Mucosa of descending colon (tissue), 3 donors: ENCODE measurements at regions not wholly inside any gene's neighbourhood (a gene's known extent, or its start where the extent isn't known, plus 50 kb on each side); places are given as distances from the start of the nearest gene placed in this dataset.

Source experiments
- ATAC-seq: fragments of 200-7000 bp; cut with Tn5 transposase; one replicate; pipeline ENCODE4 v1.9.1; 2020; ENCODE audit warnings: mild to moderate bottlenecking, moderate library complexity
- DNase-seq, 3 donors: peaks; one replicate each; pipeline ENCODE4 v3.0.0-alpha.2; 2020
- H3K36me3 ChIP-seq: fragments of 200-600 bp; one replicate; pipeline ENCODE4 v1.8.0; 2021; ENCODE audit warnings: low read depth, mild to moderate bottlenecking
- H3K4me1 ChIP-seq: fragments of 200-600 bp; one replicate; pipeline ENCODE4 v1.8.0; 2021; ENCODE audit warnings: low read depth, mild to moderate bottlenecking
- H3K4me3 ChIP-seq: fragments of 200-600 bp; one replicate; pipeline ENCODE4 v1.8.0; 2021; ENCODE audit warnings: mild to moderate bottlenecking
- H3K9me3 ChIP-seq: fragments of 200-600 bp; one replicate; pipeline ENCODE4 v1.8.0; 2021; ENCODE audit warnings: mild to moderate bottlenecking
- intact Hi-C, 2 donors: fragments of 100-400 bp; cut with DNase I in 1 of 2; cut with micrococcal nuclease in 1 of 2; formaldehyde crosslinking; loops; one replicate each; pipeline versions ENCODE4 v1.11.0 to v1.11.1; 2022; cut with DNase I, micrococcal nuclease
- TF ChIP-seq, protein P1 (sequence below): fragments of 200-600 bp; IDR thresholded peaks from one replicate; pipeline ENCODE4 v1.8.0; 2022; ENCODE audit warnings: antibody characterized with exemption, mild to moderate bottlenecking
- donor health status: DM: no; HTN: no; CAD: no; lungs with moderate emphysema.
- donor health status: DM: no; HTN: no; CAD: no.
- donor health status: DM: no; HTN: yes; CAD: no.

- TF ChIP-seq, protein P1, sequence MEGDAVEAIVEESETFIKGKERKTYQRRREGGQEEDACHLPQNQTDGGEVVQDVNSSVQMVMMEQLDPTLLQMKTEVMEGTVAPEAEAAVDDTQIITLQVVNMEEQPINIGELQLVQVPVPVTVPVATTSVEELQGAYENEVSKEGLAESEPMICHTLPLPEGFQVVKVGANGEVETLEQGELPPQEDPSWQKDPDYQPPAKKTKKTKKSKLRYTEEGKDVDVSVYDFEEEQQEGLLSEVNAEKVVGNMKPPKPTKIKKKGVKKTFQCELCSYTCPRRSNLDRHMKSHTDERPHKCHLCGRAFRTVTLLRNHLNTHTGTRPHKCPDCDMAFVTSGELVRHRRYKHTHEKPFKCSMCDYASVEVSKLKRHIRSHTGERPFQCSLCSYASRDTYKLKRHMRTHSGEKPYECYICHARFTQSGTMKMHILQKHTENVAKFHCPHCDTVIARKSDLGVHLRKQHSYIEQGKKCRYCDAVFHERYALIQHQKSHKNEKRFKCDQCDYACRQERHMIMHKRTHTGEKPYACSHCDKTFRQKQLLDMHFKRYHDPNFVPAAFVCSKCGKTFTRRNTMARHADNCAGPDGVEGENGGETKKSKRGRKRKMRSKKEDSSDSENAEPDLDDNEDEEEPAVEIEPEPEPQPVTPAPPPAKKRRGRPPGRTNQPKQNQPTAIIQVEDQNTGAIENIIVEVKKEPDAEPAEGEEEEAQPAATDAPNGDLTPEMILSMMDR: no peak
- DNase-seq (no peak), ATAC-seq (no peak)
- intact Hi-C loops: no loop called here
- H3K36me3 ChIP-seq: no peaks in the 10 kb centered on the region
- no peaks in the 10 kb centered on the region for H3K9me3 ChIP-seq
- no peak overlapping the region for H3K4me3 ChIP-seq
- H3K4me1 ChIP-seq: no peaks in the 10 kb centered on the region
These were observed 86.7 kb upstream of the RBMS3 start for GRCh38 chr3:29194139-29194538.

GRCh38 chr3:29195056-29195455 is 85.8 kb upstream of the RBMS3 start:
- Histone ChIP-seq H3K36me3 (no peaks in the 10 kb centered on the region), H3K4me3 (no peak overlapping the region), H3K9me3 (no peaks in the 10 kb centered on the region), H3K4me1 (no peaks in the 10 kb centered on the region)
- DNase-seq (no peak), ATAC-seq (no peak)
- intact Hi-C loops: no loop called here
- TF ChIP-seq, protein P1: no peak

GRCh38 chr3:29201604-29202003 is 79.3 kb upstream of the RBMS3 start:
- Histone ChIP-seq H3K9me3 (no peaks in the 10 kb centered on the region), H3K4me1 (no peaks in the 10 kb centered on the region), H3K4me3 (no peak overlapping the region), H3K36me3 (no peaks in the 10 kb centered on the region)
- DNase-seq: no peak
- TF ChIP-seq, protein P1: no peak
- intact Hi-C loops: no loop called here
- ATAC-seq: no peak

GRCh38 chr3:29202378-29202777 is 78.5 kb upstream of the RBMS3 start:
- no peaks in the 10 kb centered on the region for H3K4me1 ChIP-seq
- H3K9me3 ChIP-seq: no peaks in the 10 kb centered on the region
- ATAC-seq (peak; percentile 60), DNase-seq (no peak)
- TF ChIP-seq, protein P1: no peak
- H3K36me3 ChIP-seq: no peaks in the 10 kb centered on the region
- no peak overlapping the region for H3K4me3 ChIP-seq
- intact Hi-C loops: no loop called here

- intact Hi-C loops: no loop called here
- no peaks in the 10 kb centered on the region for H3K36me3 ChIP-seq
- DNase-seq (no peak), ATAC-seq (no peak)
- H3K4me3 ChIP-seq: no peak overlapping the region
- TF ChIP-seq, protein P1: no peak
- no peaks in the 10 kb centered on the region for H3K9me3 ChIP-seq
- no peaks in the 10 kb centered on the region for H3K4me1 ChIP-seq
These were observed 77.0 kb upstream of the RBMS3 start for GRCh38 chr3:29203851-29204250.

GRCh38 chr3:29207427-29207826 is 73.4 kb upstream of the RBMS3 start:
- TF ChIP-seq, protein P1: no peak
- no peaks in the 10 kb centered on the region for H3K36me3 ChIP-seq
- ATAC-seq: no peak
- no peaks in the 10 kb centered on the region for H3K9me3 ChIP-seq
- no peaks in the 10 kb centered on the region for H3K4me1 ChIP-seq
- no peak for DNase-seq
- intact Hi-C loops: no loop called here
- no peak overlapping the region for H3K4me3 ChIP-seq
